Duodenal mucosa (tissue), 2 donors: ENCODE measurements at regions not wholly inside any gene's neighbourhood (a gene's known extent, or its start where the extent isn't known, plus 50 kb on each side); places are given as distances from the start of the nearest gene placed in this dataset.
"Not testable (repeated sequence)": the region's sequence is repeated elsewhere in the genome, so short reads cannot be mapped to it uniquely, and the experiment has no call there.

Source experiments
- H3K27ac ChIP-seq: one replicate; pipeline ENCODE4 v1.7.0; 2013; ENCODE audit warnings: low read depth, low read length
- H3K27me3 ChIP-seq, 2 donors: one replicate each; pipeline ENCODE4 v1.7.0; 2013; ENCODE audit warnings: low read length in 2 of 2, control low read depth in 1 of 2; ENCODE audit not compliant: insufficient read depth in 2 of 2, control insufficient read depth in 1 of 2
- H3K36me3 ChIP-seq, 2 donors: one replicate each; pipeline ENCODE4 v1.7.0; 2013; ENCODE audit warnings: low read length in 2 of 2, control low read depth in 1 of 2; ENCODE audit not compliant: insufficient read depth in 2 of 2, control insufficient read depth in 1 of 2
- H3K4me1 ChIP-seq, 2 donors: one replicate each; pipeline ENCODE4 v1.7.0; 2013; ENCODE audit warnings: low read length in 2 of 2, control low read depth in 1 of 2; ENCODE audit not compliant: insufficient read depth in 2 of 2, control insufficient read depth in 1 of 2
- H3K4me3 ChIP-seq, 2 donors: one replicate each; pipeline ENCODE4 v1.7.0; 2013; ENCODE audit warnings: low read length in 2 of 2, low read depth in 1 of 2
- H3K9ac ChIP-seq, 2 donors: one replicate each; pipeline ENCODE4 v1.7.0; 2013; ENCODE audit warnings: low read length in 2 of 2, low read depth in 1 of 2
- H3K9me3 ChIP-seq, 2 donors: one replicate each; pipeline ENCODE4 v1.7.0; 2013; ENCODE audit warnings: low read length in 2 of 2, control low read depth in 1 of 2; ENCODE audit not compliant: control insufficient read depth in 1 of 2

DNA sequence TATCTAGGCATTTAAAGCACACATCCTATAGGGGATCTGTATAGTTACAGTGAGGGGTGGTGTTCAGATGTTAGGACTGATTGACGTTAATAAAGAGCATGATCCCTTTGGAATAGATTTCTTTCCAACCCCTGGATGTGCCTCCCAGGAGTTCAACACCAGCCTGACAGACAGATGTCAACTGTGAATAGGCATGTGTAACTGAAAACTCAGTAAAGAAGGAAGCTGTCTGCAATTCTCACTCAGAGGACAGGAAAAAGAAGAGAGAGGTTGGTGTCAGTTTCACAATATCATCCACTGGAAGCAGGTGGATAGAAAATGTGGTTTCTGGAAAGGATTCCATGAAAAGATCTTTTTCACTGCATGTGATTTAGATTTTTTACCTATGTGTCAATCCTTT, 396.3 kb downstream of the NSUN3 start:
- Histone ChIP-seq H3K9ac (no peak overlapping the region), H3K9me3 (no peaks in the 10 kb centered on the region), H3K4me3 (no peak overlapping the region), H3K4me1 (no peaks in the 10 kb centered on the region), H3K27me3 (no peaks in the 10 kb centered on the region), H3K27ac (no peak overlapping the region), H3K36me3 (no peaks in the 10 kb centered on the region)

DNA sequence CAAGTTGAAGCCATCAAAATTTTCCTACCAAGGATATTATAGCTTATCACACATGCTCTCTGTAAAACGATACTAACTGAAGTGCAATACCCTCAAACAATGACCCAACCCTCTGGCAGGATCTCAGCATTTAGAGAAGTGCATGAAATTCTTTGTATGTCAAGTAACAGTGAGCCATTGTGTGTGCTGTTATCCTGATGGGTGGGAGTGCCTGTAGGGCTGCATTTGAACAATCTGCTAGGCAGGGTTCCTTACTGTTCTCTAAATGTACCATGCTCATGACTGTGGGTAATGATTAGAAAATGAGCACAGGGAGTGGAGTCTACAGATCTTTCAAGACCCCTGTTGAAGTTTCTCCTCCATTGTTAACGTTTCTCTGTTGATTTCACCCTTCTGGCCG, 398.1 kb downstream of the NSUN3 start:
- no peaks in the 10 kb centered on the region for H3K9me3 ChIP-seq
- no peak overlapping the region for H3K27ac ChIP-seq
- no peaks in the 10 kb centered on the region for H3K27me3 ChIP-seq
- H3K9ac ChIP-seq: no peak overlapping the region
- H3K4me1 ChIP-seq: no peaks in the 10 kb centered on the region
- H3K4me3 ChIP-seq: no peak overlapping the region
- H3K36me3 ChIP-seq: no peaks in the 10 kb centered on the region

DNA sequence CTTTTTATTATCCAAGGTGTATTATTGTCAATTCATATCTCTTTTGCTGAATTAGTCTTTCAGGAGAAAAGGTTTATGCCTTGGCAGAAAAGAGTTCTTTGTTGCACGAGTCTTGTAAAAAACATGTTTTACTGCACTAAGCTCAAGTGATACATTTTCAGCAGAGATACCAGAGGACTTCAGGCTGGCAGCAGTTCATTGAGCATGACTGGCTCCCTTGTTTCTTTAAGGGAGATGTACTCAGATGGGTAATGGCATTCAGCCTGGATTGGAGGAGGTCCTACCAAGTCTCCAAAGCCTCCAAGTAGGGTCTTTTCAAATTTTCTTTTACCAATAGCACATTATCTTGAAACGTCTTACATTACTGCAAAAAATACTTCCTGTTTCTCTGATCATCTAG, 400.1 kb downstream of the NSUN3 start:
- H3K9ac ChIP-seq: no peak overlapping the region
- H3K36me3 ChIP-seq: no peaks in the 10 kb centered on the region
- H3K4me3 ChIP-seq: no peak overlapping the region
- no peaks in the 10 kb centered on the region for H3K9me3 ChIP-seq
- H3K27ac ChIP-seq: no peak overlapping the region
- H3K4me1 ChIP-seq: no peaks in the 10 kb centered on the region
- H3K27me3 ChIP-seq: no peaks in the 10 kb centered on the region

DNA sequence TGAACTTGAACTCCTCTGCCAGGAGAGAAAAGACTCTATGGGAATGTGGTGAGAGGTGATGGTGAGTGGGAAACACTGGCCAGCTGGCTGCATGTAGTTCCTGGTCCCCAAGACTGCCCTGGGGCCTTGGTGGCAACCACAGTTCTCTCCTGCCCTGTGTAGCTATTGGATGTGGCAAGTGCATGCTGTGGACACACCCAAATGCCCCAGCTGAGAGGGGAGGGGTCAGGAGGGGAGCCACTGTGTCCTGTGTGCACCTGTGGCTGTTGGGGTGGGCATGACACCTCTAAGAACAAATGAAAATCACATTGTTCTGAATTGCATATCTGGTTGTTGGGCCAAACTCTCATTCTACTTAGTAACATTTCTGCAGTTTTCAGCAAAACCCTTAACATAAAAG, 409.6 kb downstream of the NSUN3 start:
- Histone ChIP-seq H3K9ac (no peak overlapping the region), H3K4me3 (no peak overlapping the region), H3K9me3 (peaks cover 9 to 28% of the 10 kb centered on the region in 2 donors), H3K27me3 (no peaks in the 10 kb centered on the region), H3K4me1 (no peaks in the 10 kb centered on the region), H3K27ac (no peak overlapping the region), H3K36me3 (no peaks in the 10 kb centered on the region)

DNA sequence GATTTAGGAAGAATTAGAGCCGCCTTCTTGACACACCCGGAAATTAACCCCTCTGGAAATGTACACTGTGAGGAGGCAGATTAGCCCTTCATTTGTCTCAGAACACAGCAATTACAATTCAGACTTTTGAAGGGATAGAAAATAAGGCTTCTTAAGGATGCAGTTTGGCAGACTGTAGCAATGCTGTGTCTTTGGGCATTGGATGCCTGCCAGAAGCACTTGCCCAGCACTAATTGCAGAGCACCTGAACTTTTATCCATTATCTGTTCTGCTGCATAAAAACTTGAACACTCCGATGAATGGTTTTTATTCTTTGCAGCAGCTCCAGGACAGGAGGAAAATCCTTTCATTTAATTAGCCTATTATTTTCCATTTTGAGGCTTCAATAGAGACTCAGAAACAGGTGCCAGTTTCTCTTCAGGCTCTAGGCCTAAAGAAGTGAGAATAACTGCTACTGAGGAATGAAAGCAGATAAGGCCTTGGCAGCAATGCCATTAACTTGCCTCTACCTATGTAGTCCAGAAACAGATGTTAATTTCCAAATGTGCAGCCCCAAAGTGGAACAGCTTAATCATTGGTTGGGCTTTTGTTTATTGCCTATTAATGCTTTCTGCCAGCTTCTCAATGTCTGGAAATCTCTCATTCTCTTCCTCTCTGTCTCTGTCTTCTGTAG, 418.5 kb downstream of the NSUN3 start:
- Histone ChIP-seq H3K9me3 (peaks cover 3% of the 10 kb centered on the region in 2 donors), H3K36me3 (no peaks in the 10 kb centered on the region), H3K27me3 (no peaks in the 10 kb centered on the region), H3K9ac (no peak overlapping the region), H3K4me1 (no peaks in the 10 kb centered on the region), H3K27ac (no peak overlapping the region), H3K4me3 (no peak overlapping the region)

DNA sequence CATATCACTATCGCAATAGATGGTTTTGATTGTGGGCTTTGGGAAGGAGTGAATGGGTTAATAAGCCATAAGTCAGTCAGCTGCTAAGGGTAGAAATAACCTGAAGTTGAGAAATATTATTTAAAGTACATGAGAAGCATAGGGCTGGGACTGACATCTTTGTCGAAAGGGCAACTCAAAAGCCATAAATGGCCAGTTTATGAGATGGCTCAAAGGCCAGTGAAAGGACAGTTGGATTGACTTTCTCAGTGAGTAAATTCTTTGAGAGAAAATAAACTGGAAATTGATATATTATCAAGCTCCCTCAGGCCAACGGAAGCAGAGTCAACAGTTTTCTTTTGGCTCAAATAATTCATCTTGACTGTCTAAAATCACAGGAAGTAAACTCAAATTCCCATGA, 419.8 kb downstream of the NSUN3 start:
- no peaks in the 10 kb centered on the region for H3K27me3 ChIP-seq
- no peak overlapping the region for H3K27ac ChIP-seq
- H3K36me3 ChIP-seq: no peaks in the 10 kb centered on the region
- no peak overlapping the region for H3K4me3 ChIP-seq
- no peak overlapping the region for H3K9ac ChIP-seq
- H3K4me1 ChIP-seq: no peaks in the 10 kb centered on the region
- H3K9me3 ChIP-seq: peaks cover 2 to 3% of the 10 kb centered on the region in 2 donors

DNA sequence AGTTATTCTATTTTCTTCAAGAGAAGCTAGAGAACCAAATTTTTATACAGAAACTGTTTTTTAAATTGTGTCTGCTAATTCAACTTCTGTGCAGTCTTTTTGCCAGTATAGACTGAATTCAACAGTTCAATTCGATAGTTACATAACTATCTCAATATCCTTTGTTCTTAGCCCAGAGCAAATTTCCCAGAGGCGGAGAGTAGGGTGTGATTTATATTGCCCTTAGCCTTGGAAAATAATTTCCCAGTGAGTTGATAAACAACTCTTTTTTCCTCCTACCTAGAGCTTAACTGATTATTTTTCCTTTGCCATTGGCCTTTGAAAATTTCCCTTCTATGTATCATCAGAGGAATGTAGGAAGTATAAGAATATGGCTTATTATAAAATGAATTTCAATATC, 420.5 kb downstream of the NSUN3 start:
- no peak overlapping the region for H3K4me3 ChIP-seq
- H3K9me3 ChIP-seq: peaks cover 2 to 3% of the 10 kb centered on the region in 2 donors
- H3K4me1 ChIP-seq: no peaks in the 10 kb centered on the region
- H3K36me3 ChIP-seq: no peaks in the 10 kb centered on the region
- no peaks in the 10 kb centered on the region for H3K27me3 ChIP-seq
- H3K9ac ChIP-seq: no peak overlapping the region
- H3K27ac ChIP-seq: no peak overlapping the region

DNA sequence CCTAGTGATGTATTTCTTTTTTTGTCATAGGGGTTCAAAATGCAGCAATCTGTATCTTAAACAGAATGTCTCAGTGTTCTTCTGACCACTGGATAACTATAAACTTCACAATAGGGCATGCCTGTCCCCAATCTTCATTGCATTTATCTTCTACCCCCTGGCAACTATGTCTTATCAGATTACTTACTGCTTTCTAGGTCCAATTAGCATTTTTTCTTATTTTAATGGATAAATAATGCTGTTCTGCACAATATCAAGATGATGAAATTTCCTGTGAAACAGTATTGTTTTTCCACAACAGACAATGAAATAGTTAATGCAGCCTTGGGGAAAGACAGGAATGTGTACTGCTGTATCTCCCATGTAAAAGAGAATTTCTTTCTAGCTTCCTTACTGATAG, 432.1 kb downstream of the NSUN3 start:
- no peaks in the 10 kb centered on the region for H3K27me3 ChIP-seq
- H3K9ac ChIP-seq: no peak overlapping the region
- H3K9me3 ChIP-seq: peaks cover 3 to 8% of the 10 kb centered on the region in 2 donors
- H3K4me1 ChIP-seq: no peaks in the 10 kb centered on the region
- no peak overlapping the region for H3K27ac ChIP-seq
- H3K4me3 ChIP-seq: no peak overlapping the region
- no peaks in the 10 kb centered on the region for H3K36me3 ChIP-seq

DNA sequence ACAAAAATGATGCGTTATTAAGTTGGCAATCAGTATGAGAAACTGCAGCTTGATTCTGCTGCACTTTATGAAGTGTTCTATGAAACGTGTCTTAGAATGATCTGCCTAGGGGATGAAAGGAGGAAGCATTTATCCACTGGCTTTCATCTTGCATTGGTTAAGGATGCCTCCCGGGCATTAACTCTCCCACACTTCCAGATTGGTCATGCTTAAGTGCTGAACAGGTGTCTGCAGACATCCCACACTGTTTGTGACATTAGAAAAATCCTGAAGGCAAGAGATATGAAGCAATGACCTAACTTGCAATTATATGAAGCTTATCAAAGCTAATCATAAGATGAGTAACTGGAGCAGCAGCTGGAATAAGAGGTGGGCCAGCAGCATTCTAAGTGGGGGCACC, 437.3 kb downstream of the NSUN3 start:
- no peak overlapping the region for H3K9ac ChIP-seq
- H3K9me3 ChIP-seq: peaks cover 9 to 13% of the 10 kb centered on the region in 2 donors
- H3K27me3 ChIP-seq: no peaks in the 10 kb centered on the region
- no peak overlapping the region for H3K4me3 ChIP-seq
- H3K27ac ChIP-seq: no peak overlapping the region
- no peaks in the 10 kb centered on the region for H3K4me1 ChIP-seq
- H3K36me3 ChIP-seq: no peaks in the 10 kb centered on the region

DNA sequence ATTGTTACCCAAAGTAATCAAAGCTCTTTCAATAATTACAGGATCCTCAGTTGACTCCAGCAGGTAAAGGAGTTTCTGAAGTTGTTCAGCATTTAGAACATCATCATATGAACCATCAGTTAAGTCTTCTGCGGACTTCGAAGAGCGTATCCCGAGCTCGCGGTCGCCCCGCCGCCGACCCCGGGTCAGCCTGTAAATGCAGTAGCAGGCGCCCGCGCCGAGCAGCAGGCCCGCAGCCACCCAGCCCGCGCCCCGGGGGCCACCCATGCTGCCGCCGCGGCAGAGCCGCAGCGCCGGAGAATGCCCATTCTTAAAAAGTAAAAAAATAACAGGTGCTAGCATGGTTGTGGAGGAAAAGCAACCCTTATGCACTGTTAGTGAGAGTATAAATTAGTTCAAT, 444.5 kb downstream of the NSUN3 start:
- H3K9ac ChIP-seq, H3K36me3 ChIP-seq, H3K4me1 ChIP-seq, H3K27me3 ChIP-seq, H3K4me3 ChIP-seq, H3K27ac ChIP-seq: not testable (repeated sequence)
- peaks cover 4 to 13% of the 10 kb centered on the region in 2 donors for H3K9me3 ChIP-seq

DNA sequence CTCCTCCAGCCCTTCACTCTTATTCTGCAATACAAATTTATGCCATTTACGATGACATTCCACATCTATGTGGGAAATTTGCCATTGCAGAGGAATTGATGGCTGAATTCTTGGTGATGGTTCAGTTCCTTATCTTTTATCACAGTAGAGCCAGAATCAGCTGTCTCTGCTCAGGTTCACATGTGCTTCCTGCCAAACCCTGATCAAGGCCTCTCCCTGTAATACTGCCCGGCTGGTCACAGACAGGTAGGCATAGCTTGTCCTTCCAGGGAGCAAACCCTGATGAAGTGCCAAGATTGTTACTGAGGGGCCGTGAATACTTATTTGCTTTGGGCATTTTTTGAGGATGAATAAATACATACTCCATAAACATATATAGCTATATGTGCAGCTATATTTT, 450.0 kb downstream of the NSUN3 start:
- H3K4me1 ChIP-seq: no peaks in the 10 kb centered on the region
- no peak overlapping the region for H3K9ac ChIP-seq
- no peak overlapping the region for H3K4me3 ChIP-seq
- H3K36me3 ChIP-seq: no peaks in the 10 kb centered on the region
- H3K9me3 ChIP-seq: no peaks in the 10 kb centered on the region
- H3K27ac ChIP-seq: no peak overlapping the region
- no peaks in the 10 kb centered on the region for H3K27me3 ChIP-seq
